H1 (cell line): ENCODE measurements at regions not wholly inside any gene's neighbourhood (a gene's known extent, or its start where the extent isn't known, plus 50 kb on each side); places are given as distances from the start of the nearest gene placed in this dataset.

Experiments used
- BCL11A ChIP-seq, 2 experiments: IDR thresholded peaks; one replicate each; pipeline ENCODE4 v1.6.1; 2011; ENCODE audit warnings: low read depth in 2 of 2, low read length in 2 of 2, mild to moderate bottlenecking in 2 of 2
- CTBP2 ChIP-seq: IDR thresholded peaks from 2 replicates; pipeline ENCODE4 v1.7.0; 2011; ENCODE audit warnings: borderline replicate concordance, mild to moderate bottlenecking, moderate library complexity, mixed read lengths, low read length; ENCODE audit not compliant: insufficient read depth, insufficient read length
- EP300 ChIP-seq, 2 experiments: IDR thresholded peaks; 1 replicate in 1 of 2; 2 replicates in 1 of 2; pipeline ENCODE4 v1.6.1; 2011 to 2012; ENCODE audit warnings: low read depth in 2 of 2, low read length in 2 of 2, mild to moderate bottlenecking in 2 of 2, borderline replicate concordance in 1 of 2, inconsistent platforms in 1 of 2, moderate library complexity in 1 of 2
- EZH2 ChIP-seq: fragments of 200-600 bp; sonication (generic); IDR thresholded peaks from 2 replicates; pipeline ENCODE4 v1.7.1; 2012; ENCODE audit warnings: low read depth, mild to moderate bottlenecking, moderate library complexity, low read length, inconsistent platforms; ENCODE audit not compliant: severe bottlenecking
- JUND ChIP-seq: IDR thresholded peaks from 2 replicates; pipeline ENCODE4 v1.6.1; 2011; ENCODE audit warnings: mild to moderate bottlenecking, improper control_type of control experiment, low read length
- KDM4A ChIP-seq: IDR thresholded peaks from one replicate; pipeline ENCODE4 v1.7.1; 2012; ENCODE audit warnings: low read depth, mild to moderate bottlenecking, moderate library complexity, low read length, inconsistent platforms; ENCODE audit not compliant: severe bottlenecking
- MAFK ChIP-seq: IDR thresholded peaks from 2 replicates; pipeline ENCODE4 v1.6.1; 2012; ENCODE audit warnings: low read depth, mild to moderate bottlenecking, improper control_type of control experiment, low read length
- RBBP5 ChIP-seq: IDR thresholded peaks from 2 replicates; pipeline ENCODE4 v1.7.1; 2012; ENCODE audit warnings: low read depth, mild to moderate bottlenecking, inconsistent platforms, low read length, moderate library complexity, borderline replicate concordance
- RXRA ChIP-seq: IDR thresholded peaks from 2 replicates; pipeline ENCODE4 v1.6.1; 2011; ENCODE audit warnings: low read depth, mild to moderate bottlenecking, low read length, moderate library complexity; ENCODE audit not compliant: insufficient read depth
- SIRT6 ChIP-seq: IDR thresholded peaks from one replicate; pipeline ENCODE4 v1.7.1; 2012; ENCODE audit warnings: low read length, inconsistent platforms
- SP4 ChIP-seq: IDR thresholded peaks from 2 replicates; pipeline ENCODE4 v1.6.1; 2012; ENCODE audit warnings: low read length, inconsistent platforms
- TF ChIP-seq, protein P1 (sequence below): fragments of 300-600 bp; sonication (generic); IDR thresholded peaks from 2 replicates; pipeline ENCODE4 v1.7.1; 2012; ENCODE audit warnings: low read length, moderate library complexity, mild to moderate bottlenecking, inconsistent platforms; ENCODE audit not compliant: insufficient replicate concordance

DNA sequence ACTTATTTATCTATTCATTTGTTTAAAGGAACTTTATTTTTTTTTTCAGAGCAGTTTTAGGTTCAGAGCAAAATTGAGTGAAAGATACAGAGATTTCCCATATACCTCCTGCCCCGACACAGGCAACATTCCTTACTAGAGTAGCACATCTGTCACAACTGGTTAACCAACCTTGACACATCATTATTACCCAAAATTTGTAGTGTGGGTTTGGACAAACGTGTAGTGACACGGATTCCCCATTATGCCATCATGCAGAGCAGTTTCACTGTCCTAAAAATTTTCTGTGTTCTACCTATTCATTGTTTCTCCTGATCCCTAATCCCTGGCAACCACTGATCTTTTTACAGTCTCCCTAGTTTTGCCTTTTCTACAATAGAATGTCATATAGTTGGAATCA, 57.3 kb upstream of the LHFPL2 start (continued):
- TF ChIP-seq, protein P1, sequence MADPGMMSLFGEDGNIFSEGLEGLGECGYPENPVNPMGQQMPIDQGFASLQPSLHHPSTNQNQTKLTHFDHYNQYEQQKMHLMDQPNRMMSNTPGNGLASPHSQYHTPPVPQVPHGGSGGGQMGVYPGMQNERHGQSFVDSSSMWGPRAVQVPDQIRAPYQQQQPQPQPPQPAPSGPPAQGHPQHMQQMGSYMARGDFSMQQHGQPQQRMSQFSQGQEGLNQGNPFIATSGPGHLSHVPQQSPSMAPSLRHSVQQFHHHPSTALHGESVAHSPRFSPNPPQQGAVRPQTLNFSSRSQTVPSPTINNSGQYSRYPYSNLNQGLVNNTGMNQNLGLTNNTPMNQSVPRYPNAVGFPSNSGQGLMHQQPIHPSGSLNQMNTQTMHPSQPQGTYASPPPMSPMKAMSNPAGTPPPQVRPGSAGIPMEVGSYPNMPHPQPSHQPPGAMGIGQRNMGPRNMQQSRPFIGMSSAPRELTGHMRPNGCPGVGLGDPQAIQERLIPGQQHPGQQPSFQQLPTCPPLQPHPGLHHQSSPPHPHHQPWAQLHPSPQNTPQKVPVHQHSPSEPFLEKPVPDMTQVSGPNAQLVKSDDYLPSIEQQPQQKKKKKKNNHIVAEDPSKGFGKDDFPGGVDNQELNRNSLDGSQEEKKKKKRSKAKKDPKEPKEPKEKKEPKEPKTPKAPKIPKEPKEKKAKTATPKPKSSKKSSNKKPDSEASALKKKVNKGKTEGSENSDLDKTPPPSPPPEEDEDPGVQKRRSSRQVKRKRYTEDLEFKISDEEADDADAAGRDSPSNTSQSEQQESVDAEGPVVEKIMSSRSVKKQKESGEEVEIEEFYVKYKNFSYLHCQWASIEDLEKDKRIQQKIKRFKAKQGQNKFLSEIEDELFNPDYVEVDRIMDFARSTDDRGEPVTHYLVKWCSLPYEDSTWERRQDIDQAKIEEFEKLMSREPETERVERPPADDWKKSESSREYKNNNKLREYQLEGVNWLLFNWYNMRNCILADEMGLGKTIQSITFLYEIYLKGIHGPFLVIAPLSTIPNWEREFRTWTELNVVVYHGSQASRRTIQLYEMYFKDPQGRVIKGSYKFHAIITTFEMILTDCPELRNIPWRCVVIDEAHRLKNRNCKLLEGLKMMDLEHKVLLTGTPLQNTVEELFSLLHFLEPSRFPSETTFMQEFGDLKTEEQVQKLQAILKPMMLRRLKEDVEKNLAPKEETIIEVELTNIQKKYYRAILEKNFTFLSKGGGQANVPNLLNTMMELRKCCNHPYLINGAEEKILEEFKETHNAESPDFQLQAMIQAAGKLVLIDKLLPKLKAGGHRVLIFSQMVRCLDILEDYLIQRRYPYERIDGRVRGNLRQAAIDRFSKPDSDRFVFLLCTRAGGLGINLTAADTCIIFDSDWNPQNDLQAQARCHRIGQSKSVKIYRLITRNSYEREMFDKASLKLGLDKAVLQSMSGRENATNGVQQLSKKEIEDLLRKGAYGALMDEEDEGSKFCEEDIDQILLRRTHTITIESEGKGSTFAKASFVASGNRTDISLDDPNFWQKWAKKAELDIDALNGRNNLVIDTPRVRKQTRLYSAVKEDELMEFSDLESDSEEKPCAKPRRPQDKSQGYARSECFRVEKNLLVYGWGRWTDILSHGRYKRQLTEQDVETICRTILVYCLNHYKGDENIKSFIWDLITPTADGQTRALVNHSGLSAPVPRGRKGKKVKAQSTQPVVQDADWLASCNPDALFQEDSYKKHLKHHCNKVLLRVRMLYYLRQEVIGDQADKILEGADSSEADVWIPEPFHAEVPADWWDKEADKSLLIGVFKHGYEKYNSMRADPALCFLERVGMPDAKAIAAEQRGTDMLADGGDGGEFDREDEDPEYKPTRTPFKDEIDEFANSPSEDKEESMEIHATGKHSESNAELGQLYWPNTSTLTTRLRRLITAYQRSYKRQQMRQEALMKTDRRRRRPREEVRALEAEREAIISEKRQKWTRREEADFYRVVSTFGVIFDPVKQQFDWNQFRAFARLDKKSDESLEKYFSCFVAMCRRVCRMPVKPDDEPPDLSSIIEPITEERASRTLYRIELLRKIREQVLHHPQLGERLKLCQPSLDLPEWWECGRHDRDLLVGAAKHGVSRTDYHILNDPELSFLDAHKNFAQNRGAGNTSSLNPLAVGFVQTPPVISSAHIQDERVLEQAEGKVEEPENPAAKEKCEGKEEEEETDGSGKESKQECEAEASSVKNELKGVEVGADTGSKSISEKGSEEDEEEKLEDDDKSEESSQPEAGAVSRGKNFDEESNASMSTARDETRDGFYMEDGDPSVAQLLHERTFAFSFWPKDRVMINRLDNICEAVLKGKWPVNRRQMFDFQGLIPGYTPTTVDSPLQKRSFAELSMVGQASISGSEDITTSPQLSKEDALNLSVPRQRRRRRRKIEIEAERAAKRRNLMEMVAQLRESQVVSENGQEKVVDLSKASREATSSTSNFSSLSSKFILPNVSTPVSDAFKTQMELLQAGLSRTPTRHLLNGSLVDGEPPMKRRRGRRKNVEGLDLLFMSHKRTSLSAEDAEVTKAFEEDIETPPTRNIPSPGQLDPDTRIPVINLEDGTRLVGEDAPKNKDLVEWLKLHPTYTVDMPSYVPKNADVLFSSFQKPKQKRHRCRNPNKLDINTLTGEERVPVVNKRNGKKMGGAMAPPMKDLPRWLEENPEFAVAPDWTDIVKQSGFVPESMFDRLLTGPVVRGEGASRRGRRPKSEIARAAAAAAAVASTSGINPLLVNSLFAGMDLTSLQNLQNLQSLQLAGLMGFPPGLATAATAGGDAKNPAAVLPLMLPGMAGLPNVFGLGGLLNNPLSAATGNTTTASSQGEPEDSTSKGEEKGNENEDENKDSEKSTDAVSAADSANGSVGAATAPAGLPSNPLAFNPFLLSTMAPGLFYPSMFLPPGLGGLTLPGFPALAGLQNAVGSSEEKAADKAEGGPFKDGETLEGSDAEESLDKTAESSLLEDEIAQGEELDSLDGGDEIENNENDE = no peak
- TF ChIP-seq RBBP5 (no peak), BCL11A (IDR thresholded peaks at IDR 0.05; ENCODE audit: low read depth in 2 of 2, low read length in 2 of 2) (no peak), KDM4A (no peak), CTBP2 (no peak), SIRT6 (no peak), MAFK (no peak), JUND (no peak), EZH2 (no peak), EP300 (IDR thresholded peaks at IDR 0.05; ENCODE audit: borderline replicate concordance in 1 of 2, low read depth in 2 of 2, low read length in 2 of 2) (no peak), RXRA (no peak), SP4 (no peak)
